ENCODE measurements at regions not wholly inside any gene's neighbourhood (a gene's known extent, or its start where the extent isn't known, plus 50 kb on each side); places are given as distances from the start of the nearest gene placed in this dataset.

DNA sequence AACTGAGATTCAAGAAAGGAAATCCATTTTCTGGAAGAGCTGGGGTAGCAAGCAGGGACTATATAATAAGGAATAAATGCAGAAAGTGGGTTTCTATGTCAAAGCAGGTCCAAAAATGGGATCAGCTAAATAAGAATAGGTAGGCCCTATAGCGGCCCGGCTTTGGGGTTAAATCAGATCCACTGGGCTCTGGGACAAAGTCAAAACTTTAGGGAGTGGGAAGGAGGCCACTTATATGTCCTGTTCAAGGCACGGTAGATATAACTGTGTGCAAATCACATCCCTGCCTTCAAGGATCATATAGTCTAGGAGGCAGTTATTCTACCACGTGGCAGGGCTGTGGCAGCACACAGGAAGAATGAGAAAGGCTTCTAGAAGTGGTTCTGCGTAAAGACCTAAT is 191.4 kb upstream of the CDYL start:
- TF ChIP-seq, protein P1, sequence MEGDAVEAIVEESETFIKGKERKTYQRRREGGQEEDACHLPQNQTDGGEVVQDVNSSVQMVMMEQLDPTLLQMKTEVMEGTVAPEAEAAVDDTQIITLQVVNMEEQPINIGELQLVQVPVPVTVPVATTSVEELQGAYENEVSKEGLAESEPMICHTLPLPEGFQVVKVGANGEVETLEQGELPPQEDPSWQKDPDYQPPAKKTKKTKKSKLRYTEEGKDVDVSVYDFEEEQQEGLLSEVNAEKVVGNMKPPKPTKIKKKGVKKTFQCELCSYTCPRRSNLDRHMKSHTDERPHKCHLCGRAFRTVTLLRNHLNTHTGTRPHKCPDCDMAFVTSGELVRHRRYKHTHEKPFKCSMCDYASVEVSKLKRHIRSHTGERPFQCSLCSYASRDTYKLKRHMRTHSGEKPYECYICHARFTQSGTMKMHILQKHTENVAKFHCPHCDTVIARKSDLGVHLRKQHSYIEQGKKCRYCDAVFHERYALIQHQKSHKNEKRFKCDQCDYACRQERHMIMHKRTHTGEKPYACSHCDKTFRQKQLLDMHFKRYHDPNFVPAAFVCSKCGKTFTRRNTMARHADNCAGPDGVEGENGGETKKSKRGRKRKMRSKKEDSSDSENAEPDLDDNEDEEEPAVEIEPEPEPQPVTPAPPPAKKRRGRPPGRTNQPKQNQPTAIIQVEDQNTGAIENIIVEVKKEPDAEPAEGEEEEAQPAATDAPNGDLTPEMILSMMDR (IDR thresholded peaks at IDR 0.05; ENCODE audit: poor library complexity, severe bottlenecking), result no peak
- TF ChIP-seq, protein P2, sequence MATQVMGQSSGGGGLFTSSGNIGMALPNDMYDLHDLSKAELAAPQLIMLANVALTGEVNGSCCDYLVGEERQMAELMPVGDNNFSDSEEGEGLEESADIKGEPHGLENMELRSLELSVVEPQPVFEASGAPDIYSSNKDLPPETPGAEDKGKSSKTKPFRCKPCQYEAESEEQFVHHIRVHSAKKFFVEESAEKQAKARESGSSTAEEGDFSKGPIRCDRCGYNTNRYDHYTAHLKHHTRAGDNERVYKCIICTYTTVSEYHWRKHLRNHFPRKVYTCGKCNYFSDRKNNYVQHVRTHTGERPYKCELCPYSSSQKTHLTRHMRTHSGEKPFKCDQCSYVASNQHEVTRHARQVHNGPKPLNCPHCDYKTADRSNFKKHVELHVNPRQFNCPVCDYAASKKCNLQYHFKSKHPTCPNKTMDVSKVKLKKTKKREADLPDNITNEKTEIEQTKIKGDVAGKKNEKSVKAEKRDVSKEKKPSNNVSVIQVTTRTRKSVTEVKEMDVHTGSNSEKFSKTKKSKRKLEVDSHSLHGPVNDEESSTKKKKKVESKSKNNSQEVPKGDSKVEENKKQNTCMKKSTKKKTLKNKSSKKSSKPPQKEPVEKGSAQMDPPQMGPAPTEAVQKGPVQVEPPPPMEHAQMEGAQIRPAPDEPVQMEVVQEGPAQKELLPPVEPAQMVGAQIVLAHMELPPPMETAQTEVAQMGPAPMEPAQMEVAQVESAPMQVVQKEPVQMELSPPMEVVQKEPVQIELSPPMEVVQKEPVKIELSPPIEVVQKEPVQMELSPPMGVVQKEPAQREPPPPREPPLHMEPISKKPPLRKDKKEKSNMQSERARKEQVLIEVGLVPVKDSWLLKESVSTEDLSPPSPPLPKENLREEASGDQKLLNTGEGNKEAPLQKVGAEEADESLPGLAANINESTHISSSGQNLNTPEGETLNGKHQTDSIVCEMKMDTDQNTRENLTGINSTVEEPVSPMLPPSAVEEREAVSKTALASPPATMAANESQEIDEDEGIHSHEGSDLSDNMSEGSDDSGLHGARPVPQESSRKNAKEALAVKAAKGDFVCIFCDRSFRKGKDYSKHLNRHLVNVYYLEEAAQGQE (IDR thresholded peaks at IDR 0.05; ENCODE audit: borderline replicate concordance), result no peak
- TF ChIP-seq POLR2AphosphoS5 (IDR thresholded peaks at IDR 0.05) (no peak), TAF1 (IDR thresholded peaks at IDR 0.05; ENCODE audit: low read depth) (no peak), EZH2 (IDR thresholded peaks at IDR 0.05; ENCODE audit: borderline replicate concordance, insufficient read depth, low read length, poor library complexity, severe bottlenecking) (no peak), SMC3 (conservative IDR thresholded peaks at IDR 0.05; ENCODE audit: poor library complexity) (no peak), RAD21 (conservative IDR thresholded peaks at IDR 0.05) (no peak), EP300 (conservative IDR thresholded peaks at IDR 0.05; ENCODE audit: poor library complexity, severe bottlenecking) (no peak), MXI1 (conservative IDR thresholded peaks at IDR 0.05; ENCODE audit: poor library complexity, severe bottlenecking) (no peak)
